HG03045 (cell line): ENCODE measurements at regions not wholly inside any gene's neighbourhood (a gene's known extent, or its start where the extent isn't known, plus 50 kb on each side); places are given as distances from the start of the nearest gene placed in this dataset.
"Not testable (repeated sequence)": the region's sequence is repeated elsewhere in the genome, so short reads cannot be mapped to it uniquely, and the experiment has no call there.

ENCODE experiments used
- ATAC-seq: cut with Tn5 transposase; IDR thresholded peaks from one replicate; pipeline ENCODE4 v1.9.1; 2021; ENCODE audit warnings: mild to moderate bottlenecking, moderate library complexity; ENCODE audit not compliant: unreplicated experiment

- no peak for ATAC-seq
Observed at GRCh38 chr3:95567346-95567745, 1247.0 kb upstream of the EPHA6 start.

DNA sequence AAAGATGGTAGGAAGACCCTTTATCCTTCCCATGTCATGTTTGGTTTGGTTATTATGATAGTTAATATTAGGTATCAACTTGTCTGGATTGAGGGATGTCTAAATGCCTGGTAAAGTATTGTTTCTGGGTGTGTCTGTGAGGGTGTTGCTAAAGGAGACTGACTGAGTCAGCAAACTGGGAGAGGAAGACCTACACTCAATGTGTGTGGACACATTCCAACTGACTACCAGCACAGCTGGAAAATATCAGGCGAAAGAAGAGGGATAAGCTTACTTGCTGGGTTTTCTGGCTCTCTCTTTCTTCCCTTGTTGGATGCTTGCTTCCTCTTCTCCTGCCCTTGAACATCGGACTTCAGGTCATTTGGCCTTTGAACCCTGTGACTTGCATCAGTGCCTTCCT lies 1227.6 kb upstream of the EPHA6 start:
- no peak for ATAC-seq

GRCh38 chr3:95587641-95588040 lies 1226.8 kb upstream of the EPHA6 start:
- ATAC-seq, result not testable (repeated sequence)

DNA sequence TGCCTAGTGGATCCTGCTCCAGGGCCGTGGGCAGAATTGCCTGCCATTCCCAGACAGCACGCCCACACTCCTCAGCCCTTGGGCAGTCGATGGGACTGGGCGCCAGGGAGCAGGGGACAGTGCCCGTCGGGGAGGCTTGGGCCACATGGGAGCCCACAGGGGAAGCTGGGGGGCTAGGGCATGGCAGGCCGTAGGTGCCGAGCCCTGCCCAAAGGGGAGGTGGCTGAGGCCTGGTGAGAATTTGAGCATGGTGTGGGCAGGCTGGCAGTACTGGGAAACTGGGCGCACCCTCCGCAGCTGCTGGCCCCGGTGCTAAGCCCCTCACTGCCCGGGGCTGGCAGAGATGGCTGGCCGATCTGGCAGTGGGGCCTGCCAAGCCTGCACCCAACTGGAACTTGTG lies 1225.9 kb upstream of the EPHA6 start:
- ATAC-seq, result no peak

DNA sequence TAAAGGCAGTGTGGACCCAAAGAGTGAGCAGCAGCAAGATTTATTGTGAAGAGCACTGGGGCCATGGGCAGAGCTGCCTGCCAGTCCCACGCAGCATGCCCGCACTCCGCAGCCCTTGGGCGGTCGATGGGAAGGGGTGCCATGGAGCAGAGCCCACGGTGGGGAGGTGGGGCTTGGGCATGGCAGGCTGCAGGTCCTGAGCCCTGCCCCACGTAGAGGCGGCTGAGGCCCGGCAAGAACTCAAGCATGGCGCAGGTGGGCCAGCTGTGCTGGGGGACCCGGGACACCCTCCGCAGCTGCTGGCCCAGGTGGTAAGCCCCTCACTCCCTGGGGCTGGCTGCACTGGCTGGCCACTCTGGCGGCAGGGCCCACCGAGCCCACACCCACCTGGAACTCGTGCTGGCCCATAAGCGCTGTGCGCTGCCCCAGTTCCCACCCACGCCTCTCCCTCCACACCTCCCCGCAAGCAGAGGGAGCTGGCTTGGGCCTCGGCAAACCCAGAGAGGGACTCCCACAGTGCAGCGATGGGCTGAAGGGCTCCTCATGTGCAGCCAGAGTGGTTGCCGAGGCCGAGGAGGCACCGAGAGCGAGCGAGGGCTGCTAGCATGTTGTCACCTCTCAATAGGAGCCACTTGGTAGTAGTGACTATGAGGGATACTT lies 1218.8 kb upstream of the EPHA6 start:
- no peak for ATAC-seq

- ATAC-seq, result no peak
Observed at GRCh38 chr3:95607926-95608325, 1206.5 kb upstream of the EPHA6 start.

- no peak for ATAC-seq
Observed at GRCh38 chr3:95609411-95609810, 1205.0 kb upstream of the EPHA6 start.

GRCh38 chr3:95612611-95613010 lies 1201.8 kb upstream of the EPHA6 start:
- no peak for ATAC-seq

DNA sequence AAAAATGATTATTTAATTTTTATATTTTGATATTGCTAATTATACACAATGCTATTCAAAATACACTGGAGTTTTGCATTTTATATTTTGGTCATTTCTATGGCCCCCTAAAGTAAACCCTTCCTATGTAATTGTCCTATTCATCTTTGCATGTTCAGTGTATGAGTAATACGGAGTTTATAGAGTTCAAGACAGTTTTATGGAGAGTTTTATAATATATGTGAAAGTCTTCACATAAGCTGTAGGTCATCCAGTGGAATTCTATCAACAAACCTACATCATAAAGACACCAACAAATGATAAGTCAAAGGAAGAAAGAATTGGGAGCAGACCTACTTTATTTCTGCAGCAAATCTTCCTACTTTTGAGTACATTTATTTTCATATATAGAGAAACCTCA lies 1200.4 kb upstream of the EPHA6 start:
- ATAC-seq, result no peak

DNA sequence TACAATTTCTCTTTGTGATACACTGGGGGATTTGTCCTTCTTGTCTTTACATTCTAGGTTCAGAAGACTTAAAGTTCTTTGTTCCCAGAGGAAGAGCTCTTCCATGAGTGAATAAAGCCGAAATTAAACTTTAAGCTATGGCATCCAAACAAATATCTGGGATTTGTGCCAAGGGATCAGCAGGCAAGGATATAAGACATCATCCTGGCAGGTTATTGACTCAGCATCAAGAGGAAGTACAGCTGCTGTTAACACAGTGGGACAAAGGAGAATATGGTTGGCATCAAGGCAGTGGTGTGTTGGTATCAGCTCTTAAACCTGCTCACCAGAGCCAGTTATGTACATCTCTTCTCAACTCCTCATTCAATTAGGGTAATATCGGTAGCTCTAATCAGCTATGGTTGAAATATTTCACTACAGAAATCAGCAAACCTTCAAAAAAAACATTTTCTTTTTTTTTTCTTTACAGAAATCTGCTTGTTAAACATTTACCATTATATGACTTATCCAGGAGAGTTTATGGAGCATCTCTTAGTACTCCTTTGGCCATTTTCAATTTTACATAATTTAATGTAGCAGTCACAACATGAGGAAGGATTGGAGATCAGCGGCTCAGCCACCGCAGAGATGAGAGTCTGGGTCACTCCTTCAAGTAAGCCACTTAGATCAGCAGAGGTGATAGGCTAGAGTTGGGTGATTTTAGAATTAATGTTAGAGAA lies 1198.6 kb upstream of the EPHA6 start:
- ATAC-seq, result no peak

DNA sequence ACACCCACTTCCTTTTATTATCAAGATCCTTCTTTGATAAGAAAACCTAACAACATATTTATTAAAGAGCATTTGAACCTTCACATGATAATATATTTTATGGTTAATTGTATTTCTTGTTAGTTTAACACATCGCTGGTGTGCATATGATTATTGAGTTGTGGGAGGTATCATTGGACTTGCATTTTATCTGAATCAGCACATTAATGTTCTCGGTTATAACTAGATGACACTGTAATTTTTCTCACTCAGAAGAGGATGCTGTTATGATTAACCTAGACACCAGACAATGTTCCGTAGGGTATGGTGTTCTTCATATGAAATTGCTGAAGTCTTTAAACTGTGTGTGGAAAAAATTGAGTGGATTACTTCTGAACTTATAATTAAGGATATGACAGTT lies 1188.3 kb upstream of the EPHA6 start:
- ATAC-seq, result no peak

DNA sequence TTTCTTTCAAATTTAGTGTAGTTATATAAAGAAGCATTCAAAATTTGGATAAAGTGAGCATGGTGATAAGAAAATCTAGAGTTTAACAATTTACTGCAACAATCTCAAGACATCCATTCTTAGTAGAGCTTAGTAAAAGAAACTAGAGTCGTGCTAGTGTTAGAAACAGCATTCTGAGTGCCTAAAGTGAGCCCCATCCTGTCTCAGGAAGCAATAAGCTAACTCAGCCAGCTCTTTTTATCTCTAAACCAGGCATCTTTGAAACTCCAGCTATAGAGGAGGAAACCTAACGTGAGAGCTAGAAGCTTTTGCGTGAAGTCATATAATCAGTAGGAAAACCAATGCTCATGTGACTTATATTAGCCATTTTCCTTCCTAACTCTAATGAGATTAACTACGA lies 1187.1 kb upstream of the EPHA6 start:
- ATAC-seq, result no peak

GRCh38 chr3:95627697-95628096 lies 1186.7 kb upstream of the EPHA6 start:
- no peak for ATAC-seq

DNA sequence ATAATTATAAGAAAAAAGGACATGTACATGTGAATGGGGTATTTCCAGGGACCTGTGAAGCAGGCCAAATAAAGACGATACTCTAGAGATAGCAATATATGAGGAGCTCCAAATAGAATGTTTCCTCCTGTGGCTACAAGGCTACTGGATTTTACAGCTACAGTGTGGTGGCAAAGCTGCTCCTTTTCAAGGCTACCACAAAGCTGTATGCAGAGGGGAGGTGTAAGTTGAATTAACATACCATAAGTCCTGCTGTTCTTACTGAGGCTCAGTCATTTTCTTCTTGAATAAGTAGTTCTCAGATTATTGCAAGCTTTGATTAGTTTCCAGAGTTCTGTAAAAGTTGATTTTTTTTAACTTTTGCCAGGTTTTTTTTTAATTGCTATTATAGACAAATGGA lies 1184.6 kb upstream of the EPHA6 start:
- no peak for ATAC-seq

- no peak for ATAC-seq
Observed at GRCh38 chr3:95645291-95645690, 1169.1 kb upstream of the EPHA6 start.

- ATAC-seq, result no peak
Observed at GRCh38 chr3:95654570-95655362, 1159.6 kb upstream of the EPHA6 start.

DNA sequence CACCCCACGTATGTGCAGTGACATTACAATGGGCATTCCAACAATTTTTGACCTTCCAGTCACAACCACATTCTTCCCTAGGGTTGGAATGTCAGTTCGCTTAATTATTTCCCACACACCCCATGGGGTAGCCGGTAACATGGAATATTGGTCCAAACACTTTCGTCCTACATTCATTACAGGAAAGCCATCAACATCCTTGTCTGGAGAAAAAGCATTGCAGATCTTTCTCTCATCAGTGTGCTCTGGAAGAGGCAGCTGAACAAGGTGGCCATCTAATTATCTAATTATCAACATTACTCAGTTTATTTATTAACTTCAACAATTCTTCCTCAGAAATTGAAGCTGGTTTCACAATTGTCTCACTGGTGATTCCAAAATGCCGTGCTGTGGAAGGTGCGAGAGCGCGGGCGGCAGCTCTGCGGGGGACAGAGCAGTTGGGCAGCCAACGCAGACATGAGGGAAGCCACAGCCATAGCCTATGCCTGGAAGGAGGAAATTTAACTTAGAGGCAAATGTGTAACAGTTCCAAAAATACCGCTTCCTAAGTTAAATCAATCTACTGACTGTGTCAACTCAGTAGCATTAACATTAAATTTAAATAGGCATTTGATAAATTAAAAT lies 1158.9 kb upstream of the EPHA6 start:
- ATAC-seq, result no peak

DNA sequence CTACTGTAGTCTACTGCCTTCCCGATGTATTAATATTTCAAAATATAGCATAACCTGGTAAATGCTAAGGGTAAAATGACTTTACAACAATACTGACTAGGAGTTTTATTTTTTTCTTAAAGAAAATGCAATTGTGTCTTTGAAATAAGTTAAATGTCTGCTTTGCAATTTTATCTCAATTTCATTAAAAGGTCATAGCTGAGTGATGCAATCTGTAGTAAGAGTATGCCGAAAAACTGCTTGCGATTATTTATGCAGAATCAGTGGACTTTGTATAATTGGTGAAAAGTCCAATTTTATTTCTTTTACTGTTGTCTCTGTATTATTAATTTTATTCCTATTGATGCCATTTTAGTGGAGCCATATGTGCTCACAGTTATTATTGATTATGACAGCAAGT lies 1143.6 kb upstream of the EPHA6 start:
- no peak for ATAC-seq

- no peak for ATAC-seq
Observed at GRCh38 chr3:95673215-95673614, 1141.2 kb upstream of the EPHA6 start.

DNA sequence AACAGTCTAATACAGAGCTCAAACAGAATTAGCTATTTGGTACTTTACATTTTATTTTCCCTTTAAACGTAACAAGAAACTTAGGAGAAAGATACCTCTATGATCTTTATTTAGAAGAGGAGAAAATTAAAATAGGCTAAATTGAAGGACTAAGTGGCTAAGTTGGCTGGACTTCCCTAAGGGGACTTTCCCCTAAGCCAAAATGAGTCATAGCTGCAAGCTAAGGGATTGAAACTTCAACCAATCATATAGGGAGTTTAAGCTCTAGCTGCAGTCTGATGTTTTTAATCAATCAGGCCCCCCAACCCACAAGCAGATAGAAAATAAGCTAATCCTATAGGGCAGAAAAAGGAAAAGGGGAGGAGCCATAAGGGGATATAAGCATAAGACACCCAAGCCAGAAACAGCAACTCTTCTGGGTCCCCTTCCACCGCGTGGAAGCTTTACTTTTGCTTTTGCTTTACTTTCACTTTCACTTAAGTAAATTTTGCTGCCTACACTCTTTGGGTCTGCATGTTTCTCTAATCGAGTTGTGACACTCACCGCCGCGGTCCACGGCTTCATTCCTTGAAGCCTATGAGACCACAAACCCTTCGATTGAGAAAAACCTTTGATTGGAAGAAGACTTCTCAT lies 1108.5 kb upstream of the EPHA6 start:
- ATAC-seq, result peak; percentile 85

DNA sequence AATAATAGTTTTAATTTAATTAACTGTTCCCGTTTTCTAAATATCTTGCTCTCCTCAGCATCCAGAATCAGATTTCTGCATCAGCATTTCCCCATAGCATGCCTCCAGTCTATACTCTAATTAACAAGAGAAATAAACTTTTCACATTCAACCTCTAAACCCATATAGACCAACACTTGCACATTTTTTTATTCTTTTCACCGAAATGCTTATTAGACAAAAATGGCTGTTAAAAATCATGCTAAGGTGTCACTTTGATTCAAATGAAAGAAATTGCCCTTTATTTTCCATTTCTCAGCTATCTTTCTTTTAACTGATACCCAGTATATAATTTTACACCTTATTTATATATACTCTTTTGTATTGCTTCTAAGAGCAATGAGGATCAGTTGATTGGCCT lies 1107.1 kb upstream of the EPHA6 start:
- ATAC-seq, result no peak
